Skin epidermis (tissue), 12 donors: ENCODE measurements at regions not wholly inside any gene's neighbourhood (a gene's known extent, or its start where the extent isn't known, plus 50 kb on each side); places are given as distances from the start of the nearest gene placed in this dataset.
A peak's percentile ranks its signal among the peaks of the same experiment; 100 is the strongest.
"Not testable (repeated sequence)": the region's sequence is repeated elsewhere in the genome, so short reads cannot be mapped to it uniquely, and the experiment has no call there.

Experiments
- H3K27ac ChIP-seq, 21 experiments: fragments of 200-600 bp; sonication (generic) in 11 of 21; one replicate each; pipeline ENCODE4 v1.5.0; 2020; ENCODE audit warnings: mild to moderate bottlenecking in 3 of 21, inconsistent platforms in 2 of 21, moderate library complexity in 2 of 21
- H3K4me3 ChIP-seq, 7 experiments: fragments of 200-600 bp; sonication (generic) in 2 of 7; one replicate each; pipeline ENCODE4 v1.5.0; 2020; ENCODE audit warnings: inconsistent platforms in 2 of 7, mild to moderate bottlenecking in 2 of 7, moderate library complexity in 1 of 7

- H3K4me3 ChIP-seq: no peak overlapping the region
- no peak overlapping the region for H3K27ac ChIP-seq
These were observed 159.5 kb downstream of the VEGFA start for GRCh38 chr6:43929511-43929910.

GRCh38 chr6:43927532-43928210 lies 157.7 kb downstream of the VEGFA start:
- Histone ChIP-seq H3K27ac (peak overlapping the region in 1 of 21 experiments; percentile 52), H3K4me3 (no peak overlapping the region)

GRCh38 chr6:43926634-43927531 lies 156.9 kb downstream of the VEGFA start:
- Histone ChIP-seq H3K27ac (peak overlapping the region in 4 of 21 experiments; percentile 6 to 52 (median 20)), H3K4me3 (no peak overlapping the region)

GRCh38 chr6:43925636-43926139 lies 155.7 kb downstream of the VEGFA start:
- not testable (repeated sequence) for H3K4me3 ChIP-seq, H3K27ac ChIP-seq

- Histone ChIP-seq H3K27ac (peak overlapping the region in 1 of 21 experiments; percentile 9), H3K4me3 (no peak overlapping the region)
These were observed 154.3 kb downstream of the VEGFA start for GRCh38 chr6:43924222-43924702.

GRCh38 chr6:43923376-43924221 lies 153.6 kb downstream of the VEGFA start:
- Histone ChIP-seq H3K4me3 (no peak overlapping the region), H3K27ac (peak overlapping the region in 1 of 21 experiments; percentile 17)

GRCh38 chr6:43922426-43923375 lies 152.7 kb downstream of the VEGFA start:
- Histone ChIP-seq H3K4me3 (no peak overlapping the region), H3K27ac (no peak overlapping the region)

- no peak overlapping the region for H3K27ac ChIP-seq
- H3K4me3 ChIP-seq: no peak overlapping the region
These were observed 151.8 kb downstream of the VEGFA start for GRCh38 chr6:43921548-43922425.

- H3K4me3 ChIP-seq: no peak overlapping the region
- no peak overlapping the region for H3K27ac ChIP-seq
These were observed 151.0 kb downstream of the VEGFA start for GRCh38 chr6:43921039-43921438.

GRCh38 chr6:43919774-43920173 lies 149.8 kb downstream of the VEGFA start:
- Histone ChIP-seq H3K4me3 (no peak overlapping the region), H3K27ac (no peak overlapping the region)

- H3K27ac ChIP-seq: no peak overlapping the region
- no peak overlapping the region for H3K4me3 ChIP-seq
These were observed 147.9 kb downstream of the VEGFA start for GRCh38 chr6:43917878-43918382.

GRCh38 chr6:43916924-43917877 lies 147.2 kb downstream of the VEGFA start:
- Histone ChIP-seq H3K27ac (no peak overlapping the region), H3K4me3 (no peak overlapping the region)

- H3K27ac ChIP-seq: no peak overlapping the region
- no peak overlapping the region for H3K4me3 ChIP-seq
These were observed 146.2 kb downstream of the VEGFA start for GRCh38 chr6:43915986-43916923.

GRCh38 chr6:43915208-43915869 lies 145.3 kb downstream of the VEGFA start:
- Histone ChIP-seq H3K27ac (no peak overlapping the region), H3K4me3 (no peak overlapping the region)
